Activated CD4-positive, alpha-beta T cell treated with anti-CD3 and anti-CD28 coated beads, Interleukin-2, amount 50 U/mL, for 48 hours (primary cell): ENCODE measurements at regions not wholly inside any gene's neighbourhood (a gene's known extent, or its start where the extent isn't known, plus 50 kb on each side); places are given as distances from the start of the nearest gene placed in this dataset.

Source experiments
- DNase-seq, 2 experiments: peaks; one replicate each; pipeline ENCODE4 v3.0.0-alpha.2; 2020

GRCh38 chr3:177306252-177306651 is 109.0 kb upstream of the TBL1XR1 start:
- DNase-seq = no peak

- no peak for DNase-seq
These were observed 110.1 kb upstream of the TBL1XR1 start for GRCh38 chr3:177307391-177307790.

GRCh38 chr3:177307826-177308225 is 110.5 kb upstream of the TBL1XR1 start:
- no peak for DNase-seq

GRCh38 chr3:177308286-177308685 is 111.0 kb upstream of the TBL1XR1 start:
- DNase-seq = no peak

- no peak for DNase-seq
These were observed 111.6 kb upstream of the TBL1XR1 start for GRCh38 chr3:177308911-177309310.

- peak; percentile 7 to 18 for DNase-seq
These were observed 115.2 kb upstream of the TBL1XR1 start for GRCh38 chr3:177312491-177312890.

- peak in 1 of 2 experiments; percentile 10 for DNase-seq
These were observed 117.6 kb upstream of the TBL1XR1 start for GRCh38 chr3:177314897-177315296.

GRCh38 chr3:177317247-177317646 is 120.0 kb upstream of the TBL1XR1 start:
- DNase-seq = no peak

- no peak for DNase-seq
These were observed 121.3 kb upstream of the TBL1XR1 start for GRCh38 chr3:177318559-177318958.

- no peak for DNase-seq
These were observed 123.5 kb upstream of the TBL1XR1 start for GRCh38 chr3:177320765-177321247.

GRCh38 chr3:177321819-177322218 is 124.5 kb upstream of the TBL1XR1 start:
- no peak for DNase-seq

GRCh38 chr3:177322881-177323280 is 125.6 kb upstream of the TBL1XR1 start:
- no peak for DNase-seq

GRCh38 chr3:177329854-177330253 is 132.6 kb upstream of the TBL1XR1 start:
- no peak for DNase-seq

GRCh38 chr3:177330779-177331178 is 133.5 kb upstream of the TBL1XR1 start:
- no peak for DNase-seq

GRCh38 chr3:177331203-177331835 is 134.0 kb upstream of the TBL1XR1 start:
- no peak for DNase-seq

GRCh38 chr3:177332955-177333354 is 135.7 kb upstream of the TBL1XR1 start:
- DNase-seq = no peak

GRCh38 chr3:177333533-177334520 is 136.5 kb upstream of the TBL1XR1 start:
- DNase-seq = no peak

GRCh38 chr3:177334803-177335202 is 137.5 kb upstream of the TBL1XR1 start:
- DNase-seq = no peak

GRCh38 chr3:177335728-177336127 is 138.4 kb upstream of the TBL1XR1 start:
- DNase-seq = no peak

GRCh38 chr3:177336873-177337450 is 139.7 kb upstream of the TBL1XR1 start:
- no peak for DNase-seq

- DNase-seq = peak; percentile 68 to 82
These were observed 140.5 kb upstream of the TBL1XR1 start for GRCh38 chr3:177337541-177338331.

GRCh38 chr3:177338697-177339219 is 141.5 kb upstream of the TBL1XR1 start:
- DNase-seq = no peak
